Prostate gland (tissue), 2 donors: ENCODE measurements at regions not wholly inside any gene's neighbourhood (a gene's known extent, or its start where the extent isn't known, plus 50 kb on each side); places are given as distances from the start of the nearest gene placed in this dataset.

Experiments
- CTCF ChIP-seq, 4 experiments: fragments of 200-600 bp in 2 of 4; fragments of 450-650 bp in 2 of 4; sonication (generic) in 2 of 4; IDR thresholded peaks; 1 replicate in 3 of 4; 2 replicates in 1 of 4; pipeline ENCODE4 v1.5.1; 2016 to 2019; ENCODE audit warnings: antibody characterized with exemption in 4 of 4, mild to moderate bottlenecking in 2 of 4, moderate library complexity in 2 of 4
- POLR2A ChIP-seq: fragments of 450-650 bp; IDR thresholded peaks from one replicate; pipeline ENCODE4 v1.6.1; 2016; ENCODE audit warnings: antibody characterized with exemption, mild to moderate bottlenecking

DNA sequence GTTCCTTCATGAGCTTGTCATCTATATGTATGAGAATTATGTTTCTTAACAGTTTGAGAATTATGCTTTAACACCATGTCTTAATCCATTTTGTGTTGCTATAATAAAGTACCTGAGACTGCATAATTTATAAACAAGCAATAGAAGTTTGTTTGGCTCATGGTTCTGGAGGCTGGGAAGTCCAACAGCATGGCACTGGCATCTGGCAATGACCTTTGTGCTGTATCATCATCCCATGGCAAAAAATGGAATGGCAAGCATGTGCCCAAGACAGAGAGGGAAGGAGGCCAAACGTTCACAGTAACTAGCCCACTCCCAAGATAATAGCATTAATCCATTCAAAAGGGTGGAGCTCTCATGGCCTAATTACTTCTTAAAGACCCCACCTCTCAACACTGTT is 67.6 kb downstream of the MTX3 start:
- TF ChIP-seq CTCF (IDR thresholded peaks at IDR 0.05) (no peak), POLR2A (no peak)
